Activated CD8-positive, alpha-beta memory T cell treated with anti-CD3 and anti-CD28 coated beads for 48 hours (primary cell): ENCODE measurements at regions not wholly inside any gene's neighbourhood (a gene's known extent, or its start where the extent isn't known, plus 50 kb on each side); places are given as distances from the start of the nearest gene placed in this dataset.
"Not testable (repeated sequence)": the region's sequence is repeated elsewhere in the genome, so short reads cannot be mapped to it uniquely, and the experiment has no call there.

Experiments
- DNase-seq, 3 experiments: peaks; one replicate each; pipeline ENCODE4 v3.0.0-alpha.2; 2020; ENCODE audit warnings: low read depth in 2 of 3, low spot score in 2 of 3

GRCh38 chr2:236768393-236769140, 198.9 kb downstream of the ACKR3 start:
- DNase-seq = no peak

GRCh38 chr2:236769981-236770671, 200.5 kb downstream of the ACKR3 start:
- DNase-seq = no peak

GRCh38 chr2:236772220-236772837, 202.7 kb downstream of the ACKR3 start:
- no peak for DNase-seq

GRCh38 chr2:236773206-236773605, 203.6 kb downstream of the ACKR3 start:
- DNase-seq = no peak

- DNase-seq = no peak
These were observed 204.5 kb downstream of the ACKR3 start for GRCh38 chr2:236774171-236774570.

DNA sequence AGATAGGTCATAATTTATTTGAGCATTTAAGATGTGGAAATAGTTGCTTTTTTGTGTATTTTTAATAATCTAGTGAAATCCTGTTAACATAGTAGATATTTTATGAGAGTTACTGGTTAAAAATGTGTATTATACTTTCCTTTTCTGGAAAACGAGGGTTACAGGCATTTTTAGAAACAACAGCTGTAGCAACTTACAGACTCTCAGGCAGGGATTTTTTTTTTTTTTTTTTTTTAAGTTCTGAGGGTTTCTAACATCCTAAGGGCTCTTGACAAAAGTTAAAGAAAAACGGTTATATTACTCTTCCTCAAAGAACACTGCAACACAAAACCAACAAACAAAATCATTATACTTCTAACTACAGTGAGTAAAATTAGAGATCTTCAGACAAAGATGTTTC, 205.9 kb downstream of the ACKR3 start:
- DNase-seq = no peak

DNA sequence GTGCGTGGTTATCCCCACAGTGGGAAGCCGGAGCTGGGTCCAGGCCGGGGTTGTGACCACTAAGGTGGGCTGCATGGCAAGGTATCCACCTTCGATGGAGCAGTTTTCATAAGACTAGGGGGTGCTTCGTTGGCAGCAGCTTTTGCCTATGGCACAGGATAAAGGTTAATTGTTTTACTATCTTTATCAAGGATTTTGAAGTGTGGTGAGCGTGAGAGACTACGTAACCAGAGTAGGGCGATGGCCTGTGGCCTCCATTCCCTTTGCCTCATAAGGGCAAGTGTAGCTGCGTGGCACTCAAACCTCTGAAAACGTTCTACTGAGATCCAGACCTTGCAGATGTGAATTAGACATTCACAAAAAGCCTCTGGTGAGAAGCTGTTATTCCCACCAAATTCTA, 206.6 kb downstream of the ACKR3 start:
- DNase-seq = no peak

- no peak for DNase-seq
These were observed 207.1 kb downstream of the ACKR3 start for GRCh38 chr2:236776695-236777251.

DNA sequence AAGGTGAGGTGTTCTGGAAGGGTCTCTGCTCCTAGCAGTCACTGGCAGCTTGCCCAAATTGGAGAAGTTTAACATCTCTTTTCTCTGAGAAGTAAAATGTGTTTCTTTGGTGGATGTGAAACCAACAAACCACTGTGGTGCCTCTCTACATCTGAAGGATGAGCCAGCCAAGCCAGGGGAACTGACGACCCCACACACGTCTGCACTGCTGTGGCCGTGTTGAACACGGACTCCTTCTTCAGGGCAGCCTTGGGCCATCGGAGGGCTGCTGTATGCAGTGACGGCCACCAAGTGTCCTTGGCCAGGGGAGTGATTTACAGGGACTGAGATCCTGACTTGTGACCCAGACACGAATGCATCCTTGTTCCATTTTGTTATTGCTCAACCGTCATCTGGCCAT, 207.8 kb downstream of the ACKR3 start:
- no peak for DNase-seq

DNA sequence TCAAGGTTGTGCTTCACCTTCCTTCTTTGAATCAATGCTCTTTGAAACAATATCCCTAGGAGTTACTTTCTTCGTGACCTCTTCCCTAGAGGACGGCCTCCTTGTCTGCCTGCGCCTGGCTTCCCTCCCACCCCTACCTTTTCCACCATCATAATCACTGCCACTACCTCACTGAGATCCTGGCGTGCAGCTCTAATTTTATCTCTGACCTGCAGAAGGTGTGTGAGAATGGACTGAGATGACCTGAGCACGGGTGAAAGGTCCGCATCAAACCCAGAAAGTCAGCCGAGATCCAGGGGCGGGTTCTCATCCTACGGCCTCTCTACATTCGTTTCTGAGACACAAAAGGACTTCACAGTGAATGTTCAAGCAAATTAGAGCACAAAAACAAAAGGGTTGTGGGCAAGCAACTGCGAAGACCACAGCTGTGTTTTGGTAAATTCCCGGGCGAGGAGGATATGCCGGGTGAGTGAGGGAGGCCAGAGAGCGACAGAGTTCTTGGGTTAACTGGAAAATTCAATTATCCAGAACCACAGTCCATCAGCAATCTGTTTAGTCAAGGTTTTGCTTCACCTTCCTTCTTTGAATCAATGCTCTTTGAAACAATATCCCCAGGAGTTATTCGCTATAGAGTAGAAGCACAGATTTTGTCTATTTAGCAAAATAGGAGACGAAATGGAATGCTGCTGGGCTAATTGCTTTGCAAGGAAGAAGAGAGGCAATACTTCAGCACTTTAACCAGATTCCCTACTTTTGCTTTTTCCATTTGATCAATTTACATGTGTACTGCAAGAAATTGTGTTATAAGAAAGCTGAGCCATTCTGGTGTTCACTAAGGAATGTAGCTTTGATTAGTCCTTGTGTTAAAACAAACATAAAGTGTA, 212.6 kb downstream of the ACKR3 start:
- no peak for DNase-seq

- DNase-seq = no peak
These were observed 213.3 kb downstream of the ACKR3 start for GRCh38 chr2:236782938-236783337.

- DNase-seq = no peak
These were observed 213.9 kb downstream of the ACKR3 start for GRCh38 chr2:236783417-236784020.

- no peak for DNase-seq
These were observed 216.0 kb downstream of the ACKR3 start for GRCh38 chr2:236785611-236786057.

GRCh38 chr2:236786751-236787150, 217.1 kb downstream of the ACKR3 start:
- DNase-seq = no peak

GRCh38 chr2:236787376-236787775, 217.8 kb downstream of the ACKR3 start:
- DNase-seq = not testable (repeated sequence)

DNA sequence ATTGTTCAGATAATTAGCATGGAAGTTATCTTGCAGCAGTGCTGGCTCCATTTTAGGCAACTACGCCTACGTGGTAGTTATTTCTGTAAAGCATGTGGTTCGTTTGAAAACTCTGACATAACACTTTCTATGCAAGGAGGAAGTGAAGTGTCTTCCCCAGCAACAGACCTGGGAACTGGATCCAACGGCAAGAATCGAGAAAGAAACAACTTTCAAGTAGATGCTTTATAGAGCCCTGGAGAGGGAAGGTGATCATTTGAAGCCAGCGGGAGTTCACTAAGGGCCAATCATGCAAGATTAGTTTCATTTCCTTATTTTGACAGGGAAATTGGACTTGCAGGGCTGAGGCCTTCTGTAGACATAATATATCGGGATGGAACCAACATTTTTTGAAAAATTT, 218.3 kb downstream of the ACKR3 start:
- no peak for DNase-seq

DNA sequence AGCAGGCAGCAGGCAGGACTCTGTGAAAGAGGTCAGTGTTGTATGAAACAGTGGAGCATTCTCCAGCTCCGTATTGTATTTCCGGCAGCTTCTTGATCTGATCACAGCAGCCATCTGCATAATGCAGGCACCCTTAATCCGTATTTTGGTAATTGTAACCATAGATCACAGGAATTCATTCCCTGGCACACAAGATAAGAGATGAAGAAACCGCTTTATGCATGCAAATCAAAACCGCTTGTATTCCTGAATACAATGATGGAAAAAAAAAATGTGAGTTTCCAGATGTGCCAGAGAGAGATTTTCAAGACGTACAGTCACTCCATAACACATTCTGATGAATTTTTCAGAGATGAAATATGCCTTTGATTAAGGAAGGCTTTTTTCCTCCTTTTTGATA, 221.3 kb downstream of the ACKR3 start:
- DNase-seq = no peak

- no peak for DNase-seq
These were observed 223.7 kb downstream of the ACKR3 start for GRCh38 chr2:236793023-236794011.
